ENCODE measurements at regions not wholly inside any gene's neighbourhood (a gene's known extent, or its start where the extent isn't known, plus 50 kb on each side); places are given as distances from the start of the nearest gene placed in this dataset.

DNA sequence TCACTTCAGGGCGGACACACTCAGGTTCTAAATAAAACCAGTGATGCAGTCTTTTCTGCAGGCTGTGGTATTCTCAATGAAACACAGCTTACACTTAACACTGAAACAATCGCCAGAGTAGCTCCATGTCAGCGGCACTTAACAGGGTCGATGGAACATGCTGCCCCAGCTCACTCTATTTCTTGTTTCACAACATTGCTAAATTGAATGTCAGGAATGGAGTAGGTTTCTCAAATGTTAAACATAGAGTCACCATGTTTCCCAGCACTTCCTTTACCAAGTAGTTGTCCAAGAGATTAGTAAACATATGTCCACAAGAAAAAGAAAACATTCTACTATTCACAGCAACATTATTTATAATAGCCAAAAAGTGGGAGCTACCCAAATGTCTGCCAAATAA lies 306.9 kb downstream of the SLITRK6 start:
- DNase-seq (ENCODE audit: low read depth, low spot score) = no peak

DNA sequence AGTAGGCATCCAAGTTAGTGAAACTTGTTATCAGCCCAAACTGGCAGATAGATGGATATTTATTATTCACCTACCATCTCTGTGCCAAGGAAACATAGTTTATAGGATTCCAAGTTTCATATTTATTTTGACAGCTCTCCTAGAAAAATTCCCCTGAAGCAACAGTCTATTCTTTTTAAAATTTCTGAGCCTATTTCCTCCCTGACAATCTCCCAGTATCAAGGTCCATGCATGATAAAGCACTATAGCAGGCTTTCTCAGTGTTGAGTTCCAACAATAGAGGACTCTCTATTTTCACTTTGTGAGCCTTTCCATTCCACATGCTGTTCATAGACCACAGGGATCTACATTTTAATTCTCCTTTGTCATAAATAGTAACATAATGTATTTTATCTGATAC lies 312.6 kb downstream of the SLITRK6 start:
- no peak for DNase-seq (ENCODE audit: low read depth, low spot score)

DNA sequence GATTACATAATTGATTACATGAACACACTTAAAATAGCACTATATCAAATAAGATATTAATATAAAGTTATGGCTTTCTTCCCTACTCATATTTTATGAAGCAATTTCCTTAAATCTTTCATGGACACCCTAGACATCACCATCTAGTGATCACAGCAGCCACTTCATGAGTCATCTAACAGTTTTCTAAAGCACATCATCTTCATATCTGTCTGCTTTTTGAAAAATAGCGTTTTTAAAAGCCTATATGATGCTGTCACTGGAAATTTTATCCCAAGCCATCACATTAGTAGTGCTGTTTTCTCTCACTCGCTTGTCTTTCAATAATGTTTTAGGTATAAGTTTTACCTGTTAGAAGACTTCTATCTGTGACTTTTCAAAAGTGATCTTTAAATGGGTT lies 326.1 kb downstream of the SLITRK6 start:
- DNase-seq (ENCODE audit: low read depth, low spot score) = no peak

DNA sequence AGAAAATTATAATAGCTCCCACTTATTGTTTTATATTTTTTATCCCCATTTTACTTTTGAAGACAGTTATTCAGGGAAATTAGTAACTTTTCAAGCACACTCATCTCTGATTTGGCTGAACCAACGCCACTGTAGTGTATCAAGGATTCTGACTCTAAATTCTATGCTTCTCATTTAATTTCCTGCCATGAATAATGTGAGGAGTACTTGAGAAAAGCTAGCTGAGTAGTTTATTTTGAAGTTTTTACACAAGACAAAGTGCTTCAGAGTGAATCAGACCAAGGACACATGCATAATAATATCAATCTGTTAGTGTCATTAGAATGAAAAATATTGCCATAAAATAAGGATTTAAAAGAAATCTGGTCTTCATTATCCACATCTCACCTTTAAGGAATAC lies 329.9 kb downstream of the SLITRK6 start:
- no peak for DNase-seq (ENCODE audit: low read depth, low spot score)

DNA sequence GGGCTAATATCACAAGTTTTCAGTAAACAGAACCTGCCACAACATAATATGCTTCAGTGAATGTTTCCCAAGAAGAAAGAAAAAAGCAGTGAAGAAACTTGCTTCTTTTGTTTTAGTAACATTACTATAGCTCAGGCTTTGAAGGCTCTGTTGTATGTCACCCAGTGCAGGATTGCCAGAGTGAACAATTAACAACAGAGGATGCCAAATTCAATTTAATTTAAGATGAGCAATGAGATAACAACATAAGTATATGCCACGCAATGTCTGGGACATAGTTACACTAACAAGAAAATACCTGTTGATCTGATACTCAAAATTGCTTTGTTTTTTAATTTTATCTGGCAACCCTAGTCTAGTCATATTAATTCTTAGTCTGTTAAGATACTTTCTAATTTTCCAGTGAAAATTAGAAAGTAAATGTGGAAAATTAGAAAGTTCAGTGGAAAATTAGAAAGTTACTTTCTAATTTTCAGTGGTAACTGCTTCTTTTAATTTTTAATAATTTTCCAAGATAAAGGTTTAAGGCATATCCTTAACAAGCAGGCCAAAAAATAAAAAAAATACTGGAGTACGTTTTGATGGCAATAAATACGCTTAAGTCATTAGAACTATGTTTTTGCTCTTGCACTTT lies 336.3 kb downstream of the SLITRK6 start:
- no peak for DNase-seq (ENCODE audit: low read depth, low spot score)

DNA sequence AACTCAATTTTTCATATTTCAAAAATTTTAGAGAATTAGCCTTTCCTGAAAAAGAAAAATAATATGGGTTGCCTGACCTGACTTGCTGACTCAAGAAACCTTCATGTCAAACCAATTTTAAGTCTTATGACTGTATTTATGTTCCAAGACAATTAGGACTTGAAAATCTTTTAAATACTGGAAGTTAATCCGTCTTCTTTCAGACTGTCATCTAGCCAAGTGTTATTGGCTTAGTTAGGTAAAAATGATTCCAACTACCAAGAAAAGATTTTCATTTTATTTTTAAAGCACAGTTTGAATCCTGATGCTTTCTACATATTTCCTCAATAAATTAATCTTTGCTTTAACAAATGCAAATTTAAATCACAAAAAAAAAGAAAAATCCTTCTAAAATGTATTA lies 337.6 kb downstream of the SLITRK6 start:
- DNase-seq (ENCODE audit: low read depth, low spot score) = no peak

DNA sequence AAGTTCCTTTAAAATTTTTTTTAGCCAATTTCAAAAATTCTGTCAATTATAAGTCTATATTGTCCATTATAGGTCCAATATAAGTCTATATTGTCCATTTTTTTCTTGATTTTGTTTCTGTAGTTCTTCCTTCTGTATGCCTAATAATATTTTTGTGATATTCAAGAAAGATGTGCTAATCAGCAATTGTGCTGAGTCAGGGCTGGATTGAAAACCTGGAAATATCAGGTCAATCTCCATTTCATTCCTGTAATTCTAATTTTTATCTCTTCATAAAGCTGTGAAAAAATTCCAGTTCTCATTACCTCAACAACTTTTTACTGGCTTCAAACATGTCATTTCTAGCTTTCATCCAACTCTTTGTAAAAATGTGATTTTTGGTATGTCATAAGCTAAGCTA lies 353.7 kb downstream of the SLITRK6 start:
- no peak for DNase-seq (ENCODE audit: low read depth, low spot score)

DNA sequence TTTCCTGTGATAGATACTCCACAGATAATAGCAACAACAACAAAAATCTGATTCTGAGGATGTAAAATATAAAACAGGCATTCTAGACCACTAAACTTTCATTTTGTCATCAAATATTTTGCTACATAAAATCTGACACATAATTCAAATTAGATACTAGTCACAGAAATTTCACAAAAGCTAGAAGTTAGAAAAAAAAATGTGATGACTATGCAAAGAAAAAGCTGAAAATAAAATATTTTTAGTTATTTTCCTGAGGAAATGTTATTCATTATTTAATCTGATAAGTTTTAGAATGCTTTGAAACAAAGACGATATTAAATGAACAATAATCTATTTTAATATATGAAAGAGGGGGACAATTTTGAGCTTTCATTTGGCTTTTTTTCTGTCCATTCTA lies 357.2 kb downstream of the SLITRK6 start:
- DNase-seq (ENCODE audit: low read depth, low spot score) = no peak

DNA sequence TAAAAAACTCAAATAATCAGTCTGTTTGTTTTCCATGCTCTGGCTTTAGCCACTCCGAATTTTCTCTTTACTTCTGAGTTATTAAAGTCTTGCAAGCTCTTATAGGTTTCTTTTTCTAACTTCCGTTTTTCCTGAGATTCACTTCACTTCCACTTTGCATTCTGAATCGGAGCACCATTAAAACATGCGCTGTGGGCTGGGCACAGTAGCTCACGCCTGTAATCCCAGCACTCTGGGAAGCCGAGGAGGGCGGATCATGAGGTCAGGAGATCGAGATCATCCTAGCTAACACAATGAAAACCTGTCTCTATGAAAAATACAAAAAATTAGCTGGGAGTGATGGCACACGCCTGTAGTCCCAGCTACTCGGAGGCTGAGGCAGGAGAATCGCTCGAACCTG lies 357.9 kb downstream of the SLITRK6 start:
- no peak for DNase-seq (ENCODE audit: low read depth, low spot score)

DNA sequence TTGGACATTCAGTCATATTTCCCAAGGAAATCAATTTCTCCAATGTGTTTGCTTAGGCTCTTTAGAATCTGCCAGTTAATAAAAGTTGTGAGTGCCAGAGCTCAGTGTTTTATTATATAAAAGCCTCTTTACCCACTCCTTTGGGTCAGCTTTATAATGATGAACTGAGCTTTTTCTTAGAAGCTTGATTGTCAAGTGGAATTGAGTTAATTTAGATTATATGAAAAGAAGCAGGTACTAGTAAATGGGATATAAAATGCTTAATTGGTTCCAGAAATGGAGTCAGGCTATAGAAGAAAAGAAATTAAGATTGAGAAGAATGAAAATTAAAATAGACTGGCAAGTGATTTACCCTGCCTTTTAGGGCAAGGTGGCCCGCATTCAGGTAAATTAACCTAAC lies 363.2 kb downstream of the SLITRK6 start:
- no peak for DNase-seq (ENCODE audit: low read depth, low spot score)

DNA sequence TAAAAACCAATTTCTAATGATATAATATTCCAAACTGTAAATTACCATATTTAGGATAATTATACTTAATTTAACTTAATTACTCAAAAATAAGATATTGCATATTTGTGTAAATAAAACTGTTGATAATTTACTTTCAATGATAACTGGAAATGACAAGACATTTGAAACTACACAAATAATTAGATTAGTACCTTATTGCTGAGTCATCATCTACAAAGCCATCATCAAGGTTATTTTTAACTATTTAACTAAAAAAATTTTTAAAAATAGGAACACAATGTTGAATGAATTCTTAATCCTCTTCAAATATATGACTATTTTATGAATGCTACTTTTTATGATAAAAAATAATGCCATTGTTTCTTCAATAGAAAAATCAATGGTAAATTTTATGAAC lies 364.3 kb downstream of the SLITRK6 start:
- no peak for DNase-seq (ENCODE audit: low read depth, low spot score)

DNA sequence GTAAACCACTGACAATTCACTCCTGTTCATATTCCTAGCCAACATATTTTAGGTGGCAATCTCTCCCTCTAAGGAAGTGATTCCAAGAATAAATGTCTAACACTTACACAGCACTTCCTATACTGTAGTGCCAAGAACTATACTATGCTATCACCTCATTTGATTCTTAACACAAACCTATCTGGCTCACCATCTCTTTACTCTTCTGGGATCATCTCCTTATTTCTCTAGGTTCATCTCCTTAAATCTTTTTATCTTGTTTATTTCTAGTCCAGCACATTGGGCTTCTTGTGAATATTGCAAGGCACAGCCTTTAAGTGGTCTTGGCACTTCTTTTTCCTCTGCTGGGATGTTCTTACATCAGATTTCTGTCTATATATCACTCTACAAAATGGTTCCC lies 366.3 kb downstream of the SLITRK6 start:
- DNase-seq (ENCODE audit: low read depth, low spot score) = no peak

DNA sequence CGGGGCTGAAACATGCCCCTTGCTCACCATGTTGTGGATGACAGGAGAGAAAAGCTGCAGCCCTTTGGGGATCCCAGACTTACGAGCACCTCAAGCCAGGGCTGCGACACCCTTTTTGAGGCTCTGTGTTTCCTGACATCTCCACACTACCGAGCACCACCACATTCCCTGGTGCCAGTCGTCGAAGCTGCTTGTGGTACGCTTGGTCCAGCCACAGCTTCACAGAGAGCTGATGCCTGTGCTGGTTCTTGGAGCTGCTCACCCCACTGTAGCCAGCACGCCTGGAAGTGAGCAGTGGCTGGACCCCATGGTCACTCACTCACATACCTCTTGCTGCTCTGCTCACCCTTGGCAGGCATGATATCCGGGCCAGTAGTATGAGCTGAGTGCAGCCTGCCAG lies 367.5 kb downstream of the SLITRK6 start:
- no peak for DNase-seq (ENCODE audit: low read depth, low spot score)

DNA sequence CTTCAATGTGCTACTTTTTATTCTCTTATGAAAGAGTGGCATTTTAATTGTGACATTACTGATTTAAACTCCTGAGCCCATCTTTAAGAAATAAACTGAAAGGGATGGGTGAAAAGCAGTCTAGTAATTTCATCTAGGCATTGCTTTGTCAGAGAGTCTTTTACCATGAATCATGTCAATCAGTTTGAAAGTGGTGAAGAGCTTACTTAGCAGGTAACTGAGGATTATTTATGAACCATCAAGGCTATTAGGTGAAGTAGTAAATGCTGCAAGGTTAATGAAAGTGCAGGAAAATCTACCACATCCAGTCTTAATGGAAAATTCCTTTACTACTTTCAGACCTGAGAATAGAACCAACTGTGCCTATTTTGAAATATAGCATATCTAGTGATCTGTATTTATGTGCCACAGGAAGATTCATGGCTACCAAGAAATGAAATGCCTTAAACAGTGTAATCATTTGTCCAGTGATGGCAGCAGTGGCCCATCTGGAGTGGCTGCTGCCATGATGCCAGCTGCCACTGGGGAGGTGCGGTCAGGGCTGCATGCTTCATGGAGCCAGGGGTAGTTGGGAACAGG lies 368.9 kb downstream of the SLITRK6 start:
- no peak for DNase-seq (ENCODE audit: low read depth, low spot score)

DNA sequence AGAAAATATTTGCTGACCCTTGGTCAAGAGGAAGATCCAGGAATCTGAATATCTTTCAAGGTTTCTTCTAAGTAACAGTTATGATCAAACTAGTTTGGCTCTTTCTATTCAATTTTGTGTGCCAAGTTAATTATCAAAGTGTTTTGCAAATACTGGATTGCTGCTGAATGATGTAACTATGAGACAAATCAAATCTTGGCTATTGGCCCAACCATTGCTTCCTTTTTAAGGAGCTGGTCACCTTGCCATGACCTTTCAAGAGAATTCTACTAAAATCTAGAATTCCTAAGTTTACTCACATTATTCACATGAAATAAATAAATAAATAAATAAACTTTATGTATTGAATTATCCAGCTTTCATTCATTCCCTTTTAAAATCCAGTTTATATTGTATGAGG lies 371.8 kb downstream of the SLITRK6 start:
- no peak for DNase-seq (ENCODE audit: low read depth, low spot score)

DNA sequence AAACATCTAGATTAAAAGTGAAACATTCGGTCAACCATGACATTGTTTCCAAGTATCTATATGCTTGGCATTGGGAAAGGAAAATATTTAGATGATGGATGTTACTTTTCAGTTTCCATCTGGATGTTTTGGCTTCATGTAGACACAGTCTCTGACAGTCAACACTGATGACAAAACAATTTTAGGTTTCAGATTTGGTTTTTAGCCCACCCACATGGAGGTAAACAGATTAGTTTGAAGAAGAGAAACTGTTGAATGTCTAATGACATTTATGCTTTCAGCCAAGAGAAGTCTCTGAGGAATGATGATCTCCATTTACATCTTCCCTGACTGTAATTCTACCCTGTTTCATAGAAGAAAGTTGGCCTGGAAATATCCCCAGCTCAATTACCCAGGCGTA lies 379.1 kb downstream of the SLITRK6 start:
- DNase-seq (ENCODE audit: low read depth, low spot score) = no peak

DNA sequence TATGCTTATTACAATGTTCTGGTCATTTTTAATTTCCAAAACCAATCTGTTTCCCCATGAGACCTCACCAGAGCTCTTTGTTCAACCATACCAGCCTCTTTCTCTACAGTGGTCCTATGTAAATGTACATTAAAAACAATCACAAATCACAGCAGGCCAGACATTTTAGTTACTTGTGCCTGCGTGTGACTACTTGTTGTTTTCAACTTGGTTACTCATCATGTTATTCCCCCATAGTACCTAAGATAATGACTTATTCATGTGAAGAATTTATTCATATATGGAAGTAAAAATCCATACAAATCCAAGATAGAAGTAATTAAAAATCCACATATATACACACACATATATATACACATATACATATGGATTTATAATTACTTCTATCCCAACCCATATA lies 379.6 kb downstream of the SLITRK6 start:
- DNase-seq (ENCODE audit: low read depth, low spot score) = no peak

DNA sequence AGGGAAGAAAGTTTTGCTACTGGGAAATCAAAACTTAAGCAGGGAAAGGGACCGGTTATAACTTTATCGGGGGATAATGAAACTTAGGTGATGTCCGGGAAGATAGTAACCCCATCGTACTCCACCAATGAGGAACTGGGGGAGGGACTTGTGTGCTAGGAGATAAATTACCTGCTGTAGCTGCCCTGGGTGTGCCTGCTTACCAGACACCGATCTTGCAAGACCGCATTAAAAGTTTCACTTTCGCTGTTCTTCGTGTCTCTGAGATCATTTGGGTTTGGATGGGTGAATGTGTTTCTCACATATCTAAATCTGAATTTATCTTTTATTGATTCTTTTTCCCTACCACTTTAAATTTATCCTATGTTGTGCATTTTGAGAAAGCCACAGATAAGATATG lies 381.4 kb downstream of the SLITRK6 start:
- no peak for DNase-seq (ENCODE audit: low read depth, low spot score)

DNA sequence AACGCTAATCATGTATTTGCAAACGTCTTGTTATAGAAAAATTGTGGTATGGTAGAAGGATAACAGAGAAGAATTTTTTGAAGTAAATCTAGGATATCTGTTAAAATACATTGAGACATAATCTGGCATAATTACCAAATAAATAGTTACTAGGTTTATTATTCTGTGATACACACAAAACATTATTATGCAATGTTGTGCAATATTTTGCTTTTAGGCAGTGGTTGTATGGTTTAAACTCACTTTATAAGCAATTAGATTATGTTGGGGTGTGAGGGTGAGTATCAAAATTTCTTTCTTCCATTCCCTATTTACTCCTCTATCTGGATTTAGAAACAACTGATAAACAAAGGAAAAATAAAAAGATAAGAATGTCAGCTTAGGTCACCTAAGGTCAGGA lies 385.6 kb downstream of the SLITRK6 start:
- DNase-seq (ENCODE audit: low read depth, low spot score) = no peak

DNA sequence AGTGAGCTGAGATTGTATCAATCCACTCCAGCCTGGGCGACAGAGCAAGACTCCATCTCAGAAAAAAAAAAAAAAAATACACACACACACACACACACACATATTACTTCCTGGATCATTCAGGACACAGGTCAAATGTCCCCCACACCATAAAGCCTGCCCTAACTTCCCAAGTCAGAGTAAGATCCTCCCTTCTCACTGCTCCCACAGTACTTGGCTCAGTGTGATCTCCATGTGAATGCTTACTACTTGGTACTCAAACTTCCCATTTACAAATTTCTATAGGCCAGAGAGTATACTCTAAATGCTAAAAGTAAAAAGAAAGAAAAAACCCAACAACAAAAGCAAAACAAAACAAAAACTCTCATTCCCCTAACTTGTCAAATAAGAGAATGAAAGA lies 386.8 kb downstream of the SLITRK6 start:
- no peak for DNase-seq (ENCODE audit: low read depth, low spot score)

DNA sequence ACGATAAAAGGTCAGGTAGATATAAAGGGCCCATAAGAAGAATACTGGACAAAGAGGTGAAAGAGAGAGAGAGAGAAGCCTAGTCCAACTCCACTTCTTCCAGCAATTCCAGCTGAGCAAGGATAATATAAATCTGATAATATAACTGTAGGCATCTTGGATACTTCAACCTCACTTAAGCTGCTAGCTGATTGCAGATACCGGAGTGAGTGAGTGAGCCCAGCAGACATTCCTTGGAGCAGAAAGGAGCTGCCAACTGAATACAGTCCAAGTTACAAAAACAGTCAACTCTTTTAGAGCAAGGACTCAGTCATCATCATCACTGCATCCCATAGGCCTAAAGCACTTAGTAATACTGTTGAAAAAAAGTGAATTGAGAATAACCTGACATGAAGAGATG lies 387.6 kb downstream of the SLITRK6 start:
- DNase-seq (ENCODE audit: low read depth, low spot score) = no peak

DNA sequence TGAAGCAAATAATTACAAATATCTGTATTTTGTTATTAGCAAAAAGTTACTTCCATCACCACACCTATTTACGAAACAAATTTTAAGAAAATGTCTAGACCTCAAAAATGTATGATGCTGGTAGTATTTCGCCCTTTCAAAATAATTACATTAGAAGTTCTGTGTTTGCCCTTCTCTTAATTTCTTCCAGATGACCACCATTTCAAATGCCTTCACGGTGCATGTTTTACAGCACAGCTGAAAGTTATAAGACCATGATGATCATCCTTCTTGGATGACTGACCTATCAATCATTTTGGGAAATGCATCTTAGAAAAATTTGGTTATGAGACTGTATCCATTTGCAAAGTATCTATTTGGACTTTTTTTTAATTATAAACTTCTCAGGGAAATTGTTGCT lies 390.8 kb downstream of the SLITRK6 start:
- no peak for DNase-seq (ENCODE audit: low read depth, low spot score)

DNA sequence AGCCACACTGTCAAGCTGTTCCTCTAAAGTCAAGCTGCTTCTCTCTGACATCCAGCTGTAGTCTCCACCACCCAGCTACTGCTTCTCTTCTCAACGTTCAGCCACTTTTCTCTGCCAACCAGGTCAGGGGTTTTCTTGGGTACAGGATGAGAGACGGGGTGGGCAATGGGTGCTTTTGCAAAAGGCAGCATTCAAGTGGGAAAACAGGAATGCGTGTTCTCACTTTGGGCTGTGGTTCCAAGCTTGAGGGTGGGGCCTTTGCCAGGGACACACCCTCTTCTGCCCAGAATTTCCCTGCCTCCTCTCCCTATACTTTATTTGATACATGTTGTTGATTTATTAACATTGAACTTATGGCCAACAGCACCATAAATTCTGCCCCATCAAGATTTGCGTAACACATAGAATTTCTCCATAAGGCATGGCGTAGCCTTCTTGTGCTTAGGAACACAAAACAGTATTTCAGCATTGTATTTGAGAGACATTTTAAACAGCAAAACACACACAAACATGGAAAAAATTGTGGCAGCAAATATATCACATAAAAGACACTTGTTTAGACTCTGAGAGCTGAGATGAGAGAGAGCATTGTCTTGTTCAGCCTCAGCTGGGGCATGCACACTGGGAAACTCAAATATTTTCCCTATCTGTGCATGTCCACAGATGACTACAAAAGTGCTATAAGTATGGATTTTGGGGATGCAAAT lies 392.8 kb downstream of the SLITRK6 start:
- DNase-seq (ENCODE audit: low read depth, low spot score) = no peak

Measured in iPS DF 19.7 (cell line).